SU-DHL-6 (cell line): ENCODE measurements at regions not wholly inside any gene's neighbourhood (a gene's known extent, or its start where the extent isn't known, plus 50 kb on each side); places are given as distances from the start of the nearest gene placed in this dataset.
"Not testable (repeated sequence)": the region's sequence is repeated elsewhere in the genome, so short reads cannot be mapped to it uniquely, and the experiment has no call there.

Source experiments
- H2AFZ ChIP-seq: fragments of 200-600 bp; sonication (generic); 2 replicates; pipeline ENCODE4 v1.6.1; 2014; ENCODE audit warnings: low read depth, mild to moderate bottlenecking, moderate library complexity, mixed read lengths, antibody characterized with exemption, low read length; ENCODE audit not compliant: severe bottlenecking
- H3F3A ChIP-seq: fragments of 200-600 bp; shearing (Covaris generic); 2 replicates; pipeline ENCODE4 v1.6.0; 2016; ENCODE audit warnings: antibody characterized with exemption, mild to moderate bottlenecking; ENCODE audit not compliant: insufficient read depth
- H3K27ac ChIP-seq: fragments of 200-600 bp; sonication (generic); 2 replicates; pipeline ENCODE4 v1.5.1; 2016; ENCODE audit warnings: low read depth, mild to moderate bottlenecking, low read length, moderate library complexity, mixed read lengths
- H3K27me3 ChIP-seq: fragments of 200-600 bp; sonication (generic), shearing (Covaris generic); 2 replicates; pipeline ENCODE4 v1.6.0; 2014; ENCODE audit warnings: mild to moderate bottlenecking, low read length
- H3K36me3 ChIP-seq: fragments of 200-600 bp; sonication (generic); 2 replicates; pipeline ENCODE4 v1.6.1; 2014; ENCODE audit warnings: mild to moderate bottlenecking, low read length, mixed read lengths
- H3K4me2 ChIP-seq: fragments of 300-600, 200-600 bp; shearing (Covaris generic), sonication (generic); 2 replicates; pipeline ENCODE4 v1.6.0; 2014; ENCODE audit warnings: low read length, low read depth, mild to moderate bottlenecking; ENCODE audit not compliant: poor library complexity, severe bottlenecking
- H3K4me3 ChIP-seq: fragments of 200-600 bp; sonication (generic); 2 replicates; pipeline ENCODE4 v1.5.1; 2014; ENCODE audit warnings: antibody characterized with exemption, low read length, mild to moderate bottlenecking, mixed read lengths; ENCODE audit not compliant: insufficient read depth, poor library complexity, severe bottlenecking
- H3K79me2 ChIP-seq: fragments of 200-600 bp; sonication (generic); 2 replicates; pipeline ENCODE4 v1.6.1; 2014; ENCODE audit warnings: mild to moderate bottlenecking, low read length, moderate library complexity; ENCODE audit not compliant: insufficient read depth
- H3K9ac ChIP-seq: fragments of 200-600 bp; sonication (generic); 2 replicates; pipeline ENCODE4 v1.7.0; 2014; ENCODE audit warnings: mild to moderate bottlenecking, low read length
- H3K9me2 ChIP-seq: fragments of 200-600 bp; sonication (generic); replicated peaks from 2 replicates; pipeline ENCODE4 v1.6.1; 2014; ENCODE audit warnings: low read length; ENCODE audit not compliant: insufficient read depth
- H3K9me3 ChIP-seq: fragments of 200-600 bp; sonication (generic); 2 replicates; pipeline ENCODE4 v1.6.1; 2014; ENCODE audit warnings: low read length, mixed read lengths; ENCODE audit not compliant: insufficient read depth
- H4K20me1 ChIP-seq: fragments of 200-600 bp; sonication (generic); 2 replicates; pipeline ENCODE4 v1.6.1; 2014; ENCODE audit warnings: low read depth, mild to moderate bottlenecking, antibody characterized with exemption, low read length, moderate library complexity, mixed read lengths
- EZH2phosphoT487 ChIP-seq: fragments of 200-600 bp; sonication (generic), shearing (Covaris generic); conservative IDR thresholded peaks from 2 replicates; pipeline ENCODE4 v1.6.1; 2018; ENCODE audit warnings: mild to moderate bottlenecking, antibody characterized with exemption, low read length, moderate library complexity, mixed read lengths
- TF ChIP-seq, protein P1 (sequence below): fragments of 200-600 bp; sonication (generic); IDR thresholded peaks from one replicate; pipeline ENCODE4 v1.5.1; 2017; ENCODE audit warnings: antibody characterized with exemption, mild to moderate bottlenecking, low read length, moderate library complexity; ENCODE audit not compliant: insufficient read depth, poor library complexity, severe bottlenecking

DNA sequence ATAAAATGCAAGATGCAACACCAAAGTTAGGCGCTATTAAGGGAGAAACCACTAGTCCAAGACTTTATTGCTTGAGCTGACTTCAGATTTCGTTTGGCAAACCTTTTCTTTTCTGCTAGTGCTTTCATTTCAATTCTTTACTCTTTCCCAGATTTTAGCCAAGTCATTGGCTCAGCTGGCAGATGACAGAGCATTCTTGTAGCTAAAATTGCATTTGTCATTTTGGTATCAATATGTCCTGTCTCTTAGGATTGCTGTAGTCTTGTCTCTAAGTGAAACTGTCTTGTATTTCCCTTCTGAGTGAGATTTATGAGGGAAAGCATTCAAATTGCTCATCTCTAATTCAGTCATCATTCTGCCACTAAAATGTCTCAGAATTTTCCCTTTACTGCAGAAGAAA is 335.1 kb downstream of the METTL4 start:
- H3F3A ChIP-seq, result no peaks in the 10 kb centered on the region
- no peak overlapping the region for H2AFZ ChIP-seq
- H3K27ac ChIP-seq, result no peak overlapping the region
- H4K20me1 ChIP-seq, result no peaks in the 10 kb centered on the region
- no peaks in the 10 kb centered on the region for H3K36me3 ChIP-seq
- H3K9ac ChIP-seq, result no peak overlapping the region
- H3K9me2 ChIP-seq, result no peaks in the 10 kb centered on the region
- no peak overlapping the region for H3K4me3 ChIP-seq
- no peaks in the 10 kb centered on the region for H3K27me3 ChIP-seq
- no peaks in the 10 kb centered on the region for H3K79me2 ChIP-seq
- no peak overlapping the region for H3K4me2 ChIP-seq
- TF ChIP-seq, protein P1, sequence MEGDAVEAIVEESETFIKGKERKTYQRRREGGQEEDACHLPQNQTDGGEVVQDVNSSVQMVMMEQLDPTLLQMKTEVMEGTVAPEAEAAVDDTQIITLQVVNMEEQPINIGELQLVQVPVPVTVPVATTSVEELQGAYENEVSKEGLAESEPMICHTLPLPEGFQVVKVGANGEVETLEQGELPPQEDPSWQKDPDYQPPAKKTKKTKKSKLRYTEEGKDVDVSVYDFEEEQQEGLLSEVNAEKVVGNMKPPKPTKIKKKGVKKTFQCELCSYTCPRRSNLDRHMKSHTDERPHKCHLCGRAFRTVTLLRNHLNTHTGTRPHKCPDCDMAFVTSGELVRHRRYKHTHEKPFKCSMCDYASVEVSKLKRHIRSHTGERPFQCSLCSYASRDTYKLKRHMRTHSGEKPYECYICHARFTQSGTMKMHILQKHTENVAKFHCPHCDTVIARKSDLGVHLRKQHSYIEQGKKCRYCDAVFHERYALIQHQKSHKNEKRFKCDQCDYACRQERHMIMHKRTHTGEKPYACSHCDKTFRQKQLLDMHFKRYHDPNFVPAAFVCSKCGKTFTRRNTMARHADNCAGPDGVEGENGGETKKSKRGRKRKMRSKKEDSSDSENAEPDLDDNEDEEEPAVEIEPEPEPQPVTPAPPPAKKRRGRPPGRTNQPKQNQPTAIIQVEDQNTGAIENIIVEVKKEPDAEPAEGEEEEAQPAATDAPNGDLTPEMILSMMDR, result no peak
- TF ChIP-seq EZH2phosphoT487, result no peak
- no peaks in the 10 kb centered on the region for H3K9me3 ChIP-seq

DNA sequence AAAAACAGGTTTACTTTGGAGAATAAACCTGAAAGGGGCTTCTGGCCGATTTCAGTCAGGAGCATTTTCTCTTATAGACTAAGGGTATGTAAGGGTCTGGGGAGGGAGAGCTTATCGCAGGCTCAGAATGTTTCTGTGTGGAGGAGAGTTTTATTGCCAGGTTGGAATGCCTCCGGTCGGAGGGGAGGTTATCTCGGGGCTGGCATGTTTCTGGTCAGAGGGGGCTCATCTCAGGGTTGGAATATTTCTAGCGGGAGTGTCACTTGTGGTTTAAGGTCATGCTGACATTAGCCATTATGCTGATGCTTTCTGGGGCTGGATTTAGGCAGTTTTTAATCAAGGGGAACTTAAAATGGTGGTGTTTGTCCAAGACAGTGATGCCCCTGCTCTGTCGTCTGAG is 333.6 kb downstream of the METTL4 start:
- H3K27me3 ChIP-seq, result no peaks in the 10 kb centered on the region
- no peak overlapping the region for H2AFZ ChIP-seq
- no peak overlapping the region for H3K27ac ChIP-seq
- H3K9ac ChIP-seq, result no peak overlapping the region
- no peaks in the 10 kb centered on the region for H3K9me2 ChIP-seq
- no peaks in the 10 kb centered on the region for H3K79me2 ChIP-seq
- no peak overlapping the region for H3K4me3 ChIP-seq
- no peak for TF ChIP-seq EZH2phosphoT487
- TF ChIP-seq, protein P1, result no peak
- no peaks in the 10 kb centered on the region for H4K20me1 ChIP-seq
- H3F3A ChIP-seq, result no peaks in the 10 kb centered on the region
- no peak overlapping the region for H3K4me2 ChIP-seq
- H3K9me3 ChIP-seq, result no peaks in the 10 kb centered on the region
- no peaks in the 10 kb centered on the region for H3K36me3 ChIP-seq

DNA sequence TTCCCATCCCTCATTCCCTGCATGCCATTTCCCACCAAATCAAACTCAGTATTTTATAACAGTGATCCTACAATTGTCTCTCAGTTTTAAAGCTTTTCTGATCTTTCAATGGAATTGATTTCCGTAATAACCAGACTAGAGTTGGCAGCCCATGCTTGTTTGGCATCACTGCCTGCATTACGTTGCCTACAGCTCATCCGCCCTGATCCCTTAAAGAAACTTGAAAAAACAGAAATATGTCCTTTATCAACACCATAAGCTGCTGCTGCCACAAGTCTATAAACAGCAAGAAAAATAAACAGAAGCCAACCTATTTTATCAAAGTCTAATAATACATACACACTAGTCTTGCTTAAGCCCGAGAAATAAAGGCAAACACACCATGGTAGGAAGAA is 331.0 kb downstream of the METTL4 start:
- Histone ChIP-seq H3K36me3 (no peaks in the 10 kb centered on the region), H3K79me2 (no peaks in the 10 kb centered on the region), H3K27ac (no peak overlapping the region), H3K27me3 (no peaks in the 10 kb centered on the region), H2AFZ (no peak overlapping the region), H3K9ac (no peak overlapping the region), H3K4me2 (no peak overlapping the region), H3K9me3 (no peaks in the 10 kb centered on the region), H3K9me2 (no peaks in the 10 kb centered on the region), H3K4me3 (no peak overlapping the region), H3F3A (no peaks in the 10 kb centered on the region), H4K20me1 (no peaks in the 10 kb centered on the region)
- TF ChIP-seq, protein P1, result no peak
- TF ChIP-seq EZH2phosphoT487, result no peak

DNA sequence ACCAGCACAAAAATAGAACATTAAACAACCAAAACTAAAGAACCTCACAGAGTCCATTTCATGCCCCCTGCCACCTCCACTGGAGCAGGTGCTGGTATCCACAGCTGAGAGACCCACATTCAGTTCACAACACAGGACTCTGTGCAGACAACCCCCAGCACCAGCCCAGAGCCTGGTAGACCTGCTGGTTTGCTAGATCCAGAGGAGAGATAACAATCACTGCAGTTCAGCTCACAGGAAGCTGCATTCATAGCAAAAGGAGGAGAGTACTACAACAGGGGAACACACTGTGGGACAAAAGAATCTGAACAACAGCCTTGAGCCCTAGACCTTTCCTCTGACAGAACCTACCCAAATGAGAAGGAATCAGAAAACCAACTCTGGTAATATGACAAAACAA is 326.7 kb downstream of the METTL4 start:
- H3K27me3 ChIP-seq, result no peaks in the 10 kb centered on the region
- no peaks in the 10 kb centered on the region for H3K36me3 ChIP-seq
- no peaks in the 10 kb centered on the region for H3K9me3 ChIP-seq
- H3K4me3 ChIP-seq, result no peak overlapping the region
- H4K20me1 ChIP-seq, result no peaks in the 10 kb centered on the region
- no peak overlapping the region for H3K4me2 ChIP-seq
- H2AFZ ChIP-seq, result no peak overlapping the region
- TF ChIP-seq, protein P1, result no peak
- TF ChIP-seq EZH2phosphoT487, result no peak
- H3K27ac ChIP-seq, result no peak overlapping the region
- H3K9me2 ChIP-seq, result no peaks in the 10 kb centered on the region
- H3K9ac ChIP-seq, result no peak overlapping the region
- H3F3A ChIP-seq, result no peaks in the 10 kb centered on the region
- no peaks in the 10 kb centered on the region for H3K79me2 ChIP-seq

DNA sequence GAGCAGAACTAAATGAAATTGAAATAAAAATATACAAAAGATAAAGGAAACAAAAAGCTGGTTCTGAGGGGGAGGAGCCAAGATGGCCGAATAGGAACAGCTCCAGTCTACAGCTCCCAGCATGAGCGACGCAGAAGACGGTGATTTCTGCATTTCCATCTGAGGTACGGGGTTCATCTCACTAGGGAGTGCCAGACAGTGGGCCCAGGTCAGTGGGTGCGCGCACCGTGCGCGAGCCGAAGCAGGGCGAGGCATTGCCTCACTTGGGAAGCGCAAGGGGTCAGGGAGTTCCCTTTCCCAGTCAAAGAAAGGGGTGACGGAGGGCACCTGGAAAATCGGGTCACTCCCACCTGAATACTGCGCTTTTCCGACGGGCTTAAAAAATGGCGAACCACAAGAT is 324.2 kb downstream of the METTL4 start:
- H2AFZ ChIP-seq, H4K20me1 ChIP-seq, H3K9ac ChIP-seq, H3K27me3 ChIP-seq, H3F3A ChIP-seq, H3K9me2 ChIP-seq, H3K4me3 ChIP-seq, H3K4me2 ChIP-seq, H3K9me3 ChIP-seq, H3K27ac ChIP-seq, H3K36me3 ChIP-seq, H3K79me2 ChIP-seq: not testable (repeated sequence)
